ENCODE measurements at regions not wholly inside any gene's neighbourhood (a gene's known extent, or its start where the extent isn't known, plus 50 kb on each side); places are given as distances from the start of the nearest gene placed in this dataset.
"Not testable (repeated sequence)": the region's sequence is repeated elsewhere in the genome, so short reads cannot be mapped to it uniquely, and the experiment has no call there.

DNA sequence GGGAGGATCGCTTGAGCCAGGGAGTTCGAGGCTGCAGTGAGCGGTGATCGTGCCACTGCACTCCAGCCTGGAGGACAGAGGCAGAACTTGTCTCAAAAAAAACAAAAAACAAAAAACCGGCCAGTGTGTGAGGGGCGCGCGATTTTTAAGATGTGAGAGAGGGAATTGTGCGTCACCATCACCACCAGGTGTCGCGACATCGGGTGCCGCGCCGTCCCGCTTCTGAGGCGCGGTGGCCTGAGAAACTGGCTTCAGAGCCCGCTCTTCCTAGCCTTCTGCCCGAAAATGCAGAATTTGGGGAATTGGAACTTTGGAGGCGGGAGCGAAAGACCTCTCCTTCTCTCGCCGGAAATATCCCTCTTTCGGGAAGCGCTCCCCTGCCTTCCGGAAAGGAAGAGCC lies 524.8 kb downstream of the KCNJ18 start:
- no peaks in the 10 kb centered on the region for H3K4me1 ChIP-seq (ENCODE audit: insufficient read depth, insufficient read length)
- peak overlapping the region; percentile 67 for H3K9ac ChIP-seq (ENCODE audit: insufficient read length, low read depth)
- peak; percentile 36 for DNase-seq (ENCODE audit: low read depth, low spot score)
- H3K9me3 ChIP-seq (ENCODE audit: insufficient read depth, low read length), result no peaks in the 10 kb centered on the region
- no peaks in the 10 kb centered on the region for H3K27me3 ChIP-seq (ENCODE audit: insufficient read depth, insufficient read length)
- H3K4me3 ChIP-seq (ENCODE audit: insufficient read length, low read depth), result peak overlapping the region; percentile 15
- TF ChIP-seq ZNF274 (IDR thresholded peaks at IDR 0.05; ENCODE audit: low read depth, low read length) (no peak), SUZ12 (IDR thresholded peaks at IDR 0.05; ENCODE audit: extremely low read depth, insufficient read depth, insufficient read length) (no peak), YY1 (IDR thresholded peaks at IDR 0.05; ENCODE audit: insufficient read depth, insufficient read length) (no peak)
- H3K36me3 ChIP-seq (ENCODE audit: insufficient read depth, insufficient read length, low read length), result no peaks in the 10 kb centered on the region

- Histone ChIP-seq H3K9me3 (ENCODE audit: insufficient read depth, low read length) (no peaks in the 10 kb centered on the region), H3K36me3 (ENCODE audit: insufficient read depth, insufficient read length, low read length) (no peaks in the 10 kb centered on the region), H3K4me3 (ENCODE audit: insufficient read length, low read depth) (no peak overlapping the region), H3K9ac (ENCODE audit: insufficient read length, low read depth) (no peak overlapping the region), H3K4me1 (ENCODE audit: insufficient read depth, insufficient read length) (no peaks in the 10 kb centered on the region), H3K27me3 (ENCODE audit: insufficient read depth, insufficient read length) (no peaks in the 10 kb centered on the region)
- DNase-seq (ENCODE audit: low read depth, low spot score), result no peak
- TF ChIP-seq ZNF274 (IDR thresholded peaks at IDR 0.05; ENCODE audit: low read depth, low read length) (no peak), SUZ12 (IDR thresholded peaks at IDR 0.05; ENCODE audit: extremely low read depth, insufficient read depth, insufficient read length) (no peak), YY1 (IDR thresholded peaks at IDR 0.05; ENCODE audit: insufficient read depth, insufficient read length) (no peak)
Measured at GRCh38 chr17:22221344-22221743, 529.0 kb downstream of the KCNJ18 start.

DNA sequence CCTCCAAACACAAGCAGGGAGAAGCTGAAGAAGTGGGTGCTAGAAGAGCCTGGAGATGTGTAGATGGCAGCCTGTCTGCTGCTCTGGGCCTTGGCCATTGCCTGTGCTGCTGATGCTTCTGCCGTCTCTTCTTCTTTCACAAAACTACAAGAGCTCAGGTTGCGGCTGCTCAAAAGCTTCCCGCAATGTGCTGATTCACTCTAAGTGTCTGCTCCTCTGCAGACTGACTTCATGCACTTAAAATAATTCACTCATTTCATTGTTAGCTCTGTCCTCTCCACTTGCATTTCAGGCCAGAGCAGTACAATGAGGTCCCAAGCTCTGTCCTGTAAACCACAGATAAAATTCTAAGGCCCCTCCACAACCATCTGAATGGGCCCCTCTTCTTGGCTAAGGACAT lies 534.2 kb downstream of the KCNJ18 start:
- H3K27me3 ChIP-seq (ENCODE audit: insufficient read depth, insufficient read length); DNase-seq (ENCODE audit: low read depth, low spot score); H3K9me3 ChIP-seq (ENCODE audit: insufficient read depth, low read length); H3K4me1 ChIP-seq (ENCODE audit: insufficient read depth, insufficient read length); H3K36me3 ChIP-seq (ENCODE audit: insufficient read depth, insufficient read length, low read length); H3K9ac ChIP-seq (ENCODE audit: insufficient read length, low read depth); H3K4me3 ChIP-seq (ENCODE audit: insufficient read length, low read depth): not testable (repeated sequence)

GRCh38 chr17:22226932-22227331 lies 534.6 kb downstream of the KCNJ18 start:
- H3K4me3 ChIP-seq (ENCODE audit: insufficient read length, low read depth); H3K9me3 ChIP-seq (ENCODE audit: insufficient read depth, low read length); DNase-seq (ENCODE audit: low read depth, low spot score); H3K27me3 ChIP-seq (ENCODE audit: insufficient read depth, insufficient read length); H3K9ac ChIP-seq (ENCODE audit: insufficient read length, low read depth); H3K36me3 ChIP-seq (ENCODE audit: insufficient read depth, insufficient read length, low read length); H3K4me1 ChIP-seq (ENCODE audit: insufficient read depth, insufficient read length): not testable (repeated sequence)

GRCh38 chr17:22227699-22228553 lies 535.6 kb downstream of the KCNJ18 start:
- not testable (repeated sequence) for H3K27me3 ChIP-seq (ENCODE audit: insufficient read depth, insufficient read length); H3K4me1 ChIP-seq (ENCODE audit: insufficient read depth, insufficient read length); H3K9me3 ChIP-seq (ENCODE audit: insufficient read depth, low read length); DNase-seq (ENCODE audit: low read depth, low spot score); H3K9ac ChIP-seq (ENCODE audit: insufficient read length, low read depth); H3K36me3 ChIP-seq (ENCODE audit: insufficient read depth, insufficient read length, low read length); H3K4me3 ChIP-seq (ENCODE audit: insufficient read length, low read depth)

DNA sequence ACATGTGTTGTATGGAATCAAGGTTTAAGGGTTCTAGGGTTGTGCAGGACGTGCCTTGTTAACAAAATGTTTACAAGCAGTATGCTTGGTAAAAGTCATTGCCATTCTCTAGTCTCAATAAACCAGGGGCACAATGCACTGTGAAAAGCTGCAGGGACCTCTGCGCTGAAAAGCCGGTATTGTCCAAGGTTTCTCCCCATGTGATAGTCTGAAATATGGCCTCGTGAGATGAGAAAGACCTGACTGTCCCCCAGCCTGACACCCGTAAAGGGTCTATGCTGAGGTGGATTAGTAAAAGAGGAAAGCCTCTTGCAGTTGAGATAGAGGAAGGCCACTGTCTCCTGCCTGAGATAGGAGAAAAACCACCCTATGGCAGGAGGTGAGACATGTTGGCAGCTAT lies 537.5 kb downstream of the KCNJ18 start:
- peaks cover 18% of the 10 kb centered on the region for H3K9me3 ChIP-seq (ENCODE audit: insufficient read depth, low read length)
- not testable (repeated sequence) for H3K36me3 ChIP-seq (ENCODE audit: insufficient read depth, insufficient read length, low read length); H3K9ac ChIP-seq (ENCODE audit: insufficient read length, low read depth); H3K4me1 ChIP-seq (ENCODE audit: insufficient read depth, insufficient read length); H3K27me3 ChIP-seq (ENCODE audit: insufficient read depth, insufficient read length); DNase-seq (ENCODE audit: low read depth, low spot score); H3K4me3 ChIP-seq (ENCODE audit: insufficient read length, low read depth)

GRCh38 chr17:22233382-22233781 lies 541.1 kb downstream of the KCNJ18 start:
- Histone ChIP-seq H3K36me3 (ENCODE audit: insufficient read depth, insufficient read length, low read length) (no peaks in the 10 kb centered on the region), H3K4me1 (ENCODE audit: insufficient read depth, insufficient read length) (no peaks in the 10 kb centered on the region), H3K9ac (ENCODE audit: insufficient read length, low read depth) (no peak overlapping the region), H3K4me3 (ENCODE audit: insufficient read length, low read depth) (no peak overlapping the region), H3K27me3 (ENCODE audit: insufficient read depth, insufficient read length) (no peaks in the 10 kb centered on the region), H3K9me3 (ENCODE audit: insufficient read depth, low read length) (peaks cover 18% of the 10 kb centered on the region)
- no peak for TF ChIP-seq SUZ12 (IDR thresholded peaks at IDR 0.05; ENCODE audit: extremely low read depth, insufficient read depth, insufficient read length)
- TF ChIP-seq YY1 (IDR thresholded peaks at IDR 0.05; ENCODE audit: insufficient read depth, insufficient read length), result no peak
- no peak for DNase-seq (ENCODE audit: low read depth, low spot score)

DNA sequence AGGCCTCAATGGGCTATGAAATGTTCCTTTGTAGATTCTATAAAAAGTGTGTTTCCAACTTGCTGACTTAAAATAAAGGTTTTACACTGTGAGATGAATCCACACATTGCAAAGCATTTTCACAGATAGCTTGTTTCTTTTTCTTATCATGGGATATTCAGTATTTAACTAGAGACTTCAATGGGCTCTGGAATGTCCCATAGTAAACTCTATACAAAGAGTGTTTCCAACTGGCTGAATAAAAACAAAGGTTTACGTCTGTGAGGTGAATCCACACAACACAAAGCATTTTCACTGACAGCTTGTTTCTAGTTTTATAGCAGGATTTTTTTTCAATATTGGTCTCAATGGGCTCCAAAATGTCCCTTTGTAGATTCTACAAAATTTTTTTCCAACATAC lies 550.1 kb downstream of the KCNJ18 start:
- no peak for TF ChIP-seq SUZ12 (IDR thresholded peaks at IDR 0.05; ENCODE audit: extremely low read depth, insufficient read depth, insufficient read length)
- TF ChIP-seq YY1 (IDR thresholded peaks at IDR 0.05; ENCODE audit: insufficient read depth, insufficient read length), result no peak
- TF ChIP-seq ZNF274 (IDR thresholded peaks at IDR 0.05; ENCODE audit: low read depth, low read length), result no peak
- DNase-seq (ENCODE audit: low read depth, low spot score), result no peak

More for the DNA sequence above, 550.1 kb downstream of the KCNJ18 start:
- Histone ChIP-seq H3K27me3 (ENCODE audit: insufficient read depth, insufficient read length) (no peaks in the 10 kb centered on the region), H3K36me3 (ENCODE audit: insufficient read depth, insufficient read length, low read length) (no peaks in the 10 kb centered on the region), H3K4me1 (ENCODE audit: insufficient read depth, insufficient read length) (no peaks in the 10 kb centered on the region), H3K9me3 (ENCODE audit: insufficient read depth, low read length) (no peaks in the 10 kb centered on the region), H3K4me3 (ENCODE audit: insufficient read length, low read depth) (no peak overlapping the region), H3K9ac (ENCODE audit: insufficient read length, low read depth) (no peak overlapping the region)

Data from NT2/D1 (cell line).